BE2C (cell line): ENCODE measurements at regions not wholly inside any gene's neighbourhood (a gene's known extent, or its start where the extent isn't known, plus 50 kb on each side); places are given as distances from the start of the nearest gene placed in this dataset.
"Not testable (repeated sequence)": the region's sequence is repeated elsewhere in the genome, so short reads cannot be mapped to it uniquely, and the experiment has no call there.

Source experiments
- DNase-seq: peaks from one replicate; pipeline ENCODE4 v3.0.0-alpha.2; 2020
- H3K27me3 ChIP-seq: fragments of 250-450 bp; sonication (Bioruptor Pico); 2 replicates; pipeline ENCODE4 v1.5.1; 2020; ENCODE audit warnings: mild to moderate bottlenecking
- H3K36me3 ChIP-seq: fragments of 250-450 bp; sonication (Bioruptor Pico); 2 replicates; pipeline ENCODE4 v1.5.1; 2020; ENCODE audit warnings: mild to moderate bottlenecking
- H3K4me1 ChIP-seq: fragments of 250-450 bp; sonication (Bioruptor Pico); 2 replicates; pipeline ENCODE4 v1.5.1; 2020
- H3K4me3 ChIP-seq: 2 replicates; pipeline ENCODE4 v1.5.1; 2011; ENCODE audit warnings: low read depth, low read length
- H3K9me3 ChIP-seq: fragments of 250-450 bp; sonication (Bioruptor Pico); 2 replicates; pipeline ENCODE4 v1.5.1; 2020
- TF ChIP-seq, protein P1 (sequence below): IDR thresholded peaks from 2 replicates; pipeline ENCODE4 v1.5.1; 2012; ENCODE audit warnings: mild to moderate bottlenecking, low read depth, low read length

DNA sequence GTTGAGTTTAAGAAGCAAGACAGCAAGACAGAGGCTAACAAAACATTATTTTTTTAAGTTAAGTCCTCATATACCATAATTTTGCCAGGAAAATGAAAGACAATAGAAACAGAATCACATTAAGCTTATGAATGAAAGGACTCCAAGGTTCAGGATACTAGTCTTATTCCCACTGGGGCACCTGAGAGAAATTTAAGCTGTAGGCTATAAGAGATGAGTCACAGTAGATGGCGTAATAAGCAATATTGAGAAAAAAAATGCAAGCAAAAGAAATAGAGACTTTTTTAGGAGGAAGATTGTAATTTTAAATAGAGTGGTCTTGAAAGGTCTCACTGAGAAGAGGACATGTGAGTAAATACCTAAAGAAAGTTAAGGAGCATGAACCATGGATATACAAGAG is 57.1 kb upstream of the KIF2B start:
- H3K9me3 ChIP-seq: no peaks in the 10 kb centered on the region
- H3K4me1 ChIP-seq: no peaks in the 10 kb centered on the region
- no peaks in the 10 kb centered on the region for H3K27me3 ChIP-seq
- TF ChIP-seq, protein P1, sequence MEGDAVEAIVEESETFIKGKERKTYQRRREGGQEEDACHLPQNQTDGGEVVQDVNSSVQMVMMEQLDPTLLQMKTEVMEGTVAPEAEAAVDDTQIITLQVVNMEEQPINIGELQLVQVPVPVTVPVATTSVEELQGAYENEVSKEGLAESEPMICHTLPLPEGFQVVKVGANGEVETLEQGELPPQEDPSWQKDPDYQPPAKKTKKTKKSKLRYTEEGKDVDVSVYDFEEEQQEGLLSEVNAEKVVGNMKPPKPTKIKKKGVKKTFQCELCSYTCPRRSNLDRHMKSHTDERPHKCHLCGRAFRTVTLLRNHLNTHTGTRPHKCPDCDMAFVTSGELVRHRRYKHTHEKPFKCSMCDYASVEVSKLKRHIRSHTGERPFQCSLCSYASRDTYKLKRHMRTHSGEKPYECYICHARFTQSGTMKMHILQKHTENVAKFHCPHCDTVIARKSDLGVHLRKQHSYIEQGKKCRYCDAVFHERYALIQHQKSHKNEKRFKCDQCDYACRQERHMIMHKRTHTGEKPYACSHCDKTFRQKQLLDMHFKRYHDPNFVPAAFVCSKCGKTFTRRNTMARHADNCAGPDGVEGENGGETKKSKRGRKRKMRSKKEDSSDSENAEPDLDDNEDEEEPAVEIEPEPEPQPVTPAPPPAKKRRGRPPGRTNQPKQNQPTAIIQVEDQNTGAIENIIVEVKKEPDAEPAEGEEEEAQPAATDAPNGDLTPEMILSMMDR: no peak
- H3K36me3 ChIP-seq: no peaks in the 10 kb centered on the region
- DNase-seq: no peak
- no peak overlapping the region for H3K4me3 ChIP-seq

DNA sequence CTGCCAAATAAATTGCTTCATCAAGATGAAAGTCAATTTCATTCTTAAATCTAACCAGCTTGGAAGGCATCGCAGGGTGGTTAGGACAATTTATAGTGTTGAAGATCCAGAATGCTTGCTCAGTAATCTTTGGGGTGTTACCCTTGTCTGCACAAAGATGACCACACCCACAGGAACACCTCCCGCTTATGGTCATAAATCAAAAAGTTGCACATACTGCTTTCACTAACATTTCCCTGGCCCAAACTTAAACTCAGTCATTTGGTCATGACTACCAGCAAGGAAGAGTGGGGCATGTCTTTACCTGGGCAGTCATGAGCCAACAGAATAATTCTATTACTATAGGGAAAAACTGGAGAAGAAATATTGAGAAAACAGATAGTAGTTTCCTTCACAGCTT is 57.6 kb upstream of the KIF2B start:
- TF ChIP-seq, protein P1: no peak
- Histone ChIP-seq H3K4me1 (no peaks in the 10 kb centered on the region), H3K4me3 (no peak overlapping the region), H3K9me3 (no peaks in the 10 kb centered on the region), H3K36me3 (no peaks in the 10 kb centered on the region), H3K27me3 (no peaks in the 10 kb centered on the region)
- no peak for DNase-seq

DNA sequence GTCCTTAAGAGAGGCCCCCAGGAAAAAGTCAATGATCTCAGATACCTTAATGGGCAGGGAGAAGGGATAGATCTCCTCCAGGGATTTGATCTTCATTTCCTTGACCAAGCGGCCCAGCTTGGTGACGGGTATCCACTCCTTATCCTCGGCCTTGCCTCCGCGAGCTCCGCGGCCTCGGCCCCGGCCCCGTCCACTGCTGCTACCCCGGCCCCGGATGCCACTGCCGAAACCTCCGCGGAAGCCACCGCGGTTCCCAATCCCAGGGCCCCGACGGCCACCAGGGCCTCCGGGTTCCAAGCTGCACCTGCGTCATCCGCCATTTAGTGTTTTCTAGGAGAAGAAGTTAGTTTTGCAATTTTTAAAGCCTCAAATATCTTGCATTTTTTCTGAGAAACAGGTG is 65.2 kb upstream of the KIF2B start:
- H3K4me3 ChIP-seq: no peak overlapping the region
- no peaks in the 10 kb centered on the region for H3K27me3 ChIP-seq
- TF ChIP-seq, protein P1: no peak
- H3K4me1 ChIP-seq: no peaks in the 10 kb centered on the region
- H3K9me3 ChIP-seq: no peaks in the 10 kb centered on the region
- no peaks in the 10 kb centered on the region for H3K36me3 ChIP-seq
- DNase-seq: no peak

DNA sequence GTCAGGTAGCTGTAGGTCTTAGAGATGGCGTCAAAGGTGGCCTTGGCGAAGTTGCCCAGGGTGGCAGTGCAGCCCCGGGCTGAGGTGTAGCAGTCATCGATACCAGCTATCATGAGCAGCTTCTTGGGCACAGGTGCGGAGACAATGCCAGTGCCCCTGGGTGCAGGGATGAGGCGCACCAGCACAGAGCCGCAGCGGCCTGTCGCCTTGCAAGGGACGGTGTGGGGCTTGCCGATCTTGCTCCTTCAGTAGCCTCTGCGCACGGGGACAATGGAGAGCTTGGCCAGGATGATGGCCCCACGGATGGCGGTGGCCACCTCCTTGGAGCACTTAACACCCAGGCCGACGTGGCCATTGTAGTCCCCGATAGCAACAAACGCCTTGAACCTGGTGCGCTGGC is 65.6 kb upstream of the KIF2B start:
- not testable (repeated sequence) for DNase-seq, H3K27me3 ChIP-seq

DNA sequence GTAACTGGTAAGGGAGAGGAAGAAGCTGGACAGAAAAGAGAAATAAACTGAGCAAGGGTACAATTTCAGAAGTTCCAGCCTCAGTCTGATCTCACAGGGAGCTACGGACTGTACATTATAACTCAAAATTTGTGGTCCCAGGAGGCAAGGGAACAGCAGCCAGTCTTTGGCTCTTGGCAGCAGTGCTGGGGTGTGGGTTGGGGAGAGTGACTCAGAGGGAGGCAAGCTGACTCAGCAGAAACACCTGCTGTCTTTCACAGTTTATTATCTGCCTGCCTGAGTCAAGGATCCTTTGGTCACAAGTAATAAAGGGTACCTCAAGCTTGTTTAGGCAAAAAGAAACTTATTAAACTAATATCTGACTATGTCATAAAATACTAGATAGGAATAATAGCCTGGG is 73.5 kb upstream of the KIF2B start:
- H3K27me3 ChIP-seq: no peaks in the 10 kb centered on the region
- no peaks in the 10 kb centered on the region for H3K9me3 ChIP-seq
- peak overlapping the region; percentile 50 for H3K4me3 ChIP-seq
- H3K4me1 ChIP-seq: no peaks in the 10 kb centered on the region; the same call in none of the 2 replicates
- H3K36me3 ChIP-seq: no peaks in the 10 kb centered on the region
- TF ChIP-seq, protein P1: no peak
- DNase-seq: peak; percentile 67

More for the DNA sequence above, 65.6 kb upstream of the KIF2B start:
- H3K36me3 ChIP-seq, H3K4me3 ChIP-seq, H3K4me1 ChIP-seq, H3K9me3 ChIP-seq: not testable (repeated sequence)

DNA sequence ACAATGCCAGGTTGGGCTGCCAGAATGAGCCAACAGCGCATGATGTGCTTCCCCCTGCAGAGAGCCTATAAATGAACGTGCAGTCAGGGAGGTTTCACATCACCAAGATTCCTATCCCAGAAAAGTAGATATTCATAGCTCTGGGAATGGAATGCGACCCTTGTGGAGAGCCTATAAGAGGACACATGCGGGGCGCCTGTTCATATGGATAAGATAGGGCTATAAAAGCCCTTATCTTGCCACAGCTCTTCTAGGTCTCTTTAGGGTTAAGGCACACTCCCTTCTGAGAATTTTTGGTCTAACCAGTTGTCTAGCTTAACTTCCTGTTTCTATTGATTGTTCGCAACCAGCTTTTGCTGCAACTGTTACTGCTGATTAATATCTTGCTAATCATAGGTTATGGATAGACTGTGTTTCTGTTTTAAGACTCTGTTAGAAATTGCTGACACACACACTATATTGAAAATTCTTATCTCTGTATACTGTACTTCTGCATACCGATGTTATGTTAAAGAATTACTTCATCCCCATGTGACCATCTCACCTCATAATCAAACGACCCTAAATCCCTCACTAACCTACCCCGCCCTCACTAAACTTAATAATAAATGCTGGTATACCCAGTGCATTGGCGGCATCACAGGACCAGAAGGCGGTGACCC is 74.4 kb upstream of the KIF2B start:
- H3K36me3 ChIP-seq, H3K4me1 ChIP-seq, DNase-seq: not testable (repeated sequence)

DNA sequence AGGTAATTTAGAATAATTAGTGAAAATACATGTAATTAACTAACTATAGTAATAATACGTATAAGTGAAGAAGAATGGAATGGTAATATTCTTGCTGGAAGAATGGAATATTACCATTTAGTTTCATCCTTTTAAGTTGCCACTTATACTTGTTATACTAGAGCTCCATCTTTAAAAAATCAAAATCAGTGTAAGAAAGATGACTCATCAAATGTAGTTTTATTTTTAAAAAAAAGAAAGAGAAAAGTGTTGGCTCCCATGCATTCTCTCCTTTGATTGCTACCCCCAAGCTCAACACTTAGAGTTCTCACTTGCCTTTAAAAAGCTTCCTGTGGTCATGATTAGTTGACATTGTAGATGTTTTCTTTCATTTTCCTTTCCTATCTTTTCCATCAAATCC is 82.4 kb upstream of the KIF2B start:
- DNase-seq: no peak
- no peaks in the 10 kb centered on the region for H3K36me3 ChIP-seq
- H3K4me1 ChIP-seq: no peaks in the 10 kb centered on the region
- no peak overlapping the region for H3K4me3 ChIP-seq
- no peaks in the 10 kb centered on the region for H3K9me3 ChIP-seq
- H3K27me3 ChIP-seq: no peaks in the 10 kb centered on the region
- TF ChIP-seq, protein P1: no peak

More for the DNA sequence above, 74.4 kb upstream of the KIF2B start:
- not testable (repeated sequence) for H3K9me3 ChIP-seq, H3K27me3 ChIP-seq
- peak overlapping the region; percentile 50 for H3K4me3 ChIP-seq
